Tibial artery (tissue), 4 donors: ENCODE measurements at regions not wholly inside any gene's neighbourhood (a gene's known extent, or its start where the extent isn't known, plus 50 kb on each side); places are given as distances from the start of the nearest gene placed in this dataset.
A peak's percentile ranks its signal among the peaks of the same experiment; 100 is the strongest.

Experiments
- DNase-seq, 2 donors: peaks; one replicate each; pipeline ENCODE4 v3.0.0-alpha.2; 2019
- H3K27ac ChIP-seq, 2 donors: fragments of 200-600 bp; sonication (generic) in 1 of 2; 1 replicate in 1 of 2; 2 replicates in 1 of 2; pipeline ENCODE4 v1.5.1; 2018 to 2019; ENCODE audit warnings: mild to moderate bottlenecking in 1 of 2
- H3K27me3 ChIP-seq, 2 donors: fragments of 200-600 bp; sonication (generic) in 1 of 2; one replicate each; pipeline versions ENCODE4 v1.5.1 to v1.6.0; 2016 to 2019
- H3K36me3 ChIP-seq, 3 donors: fragments of 200-600 bp; sonication (generic) in 2 of 3; one replicate each; pipeline ENCODE4 v1.5.1; 2016 to 2019; ENCODE audit warnings: mild to moderate bottlenecking in 2 of 3
- H3K4me1 ChIP-seq, 4 donors: fragments of 200-600 bp; sonication (generic) in 2 of 4; 1 replicate in 3 of 4; 2 replicates in 1 of 4; pipeline ENCODE4 v1.5.1; 2016 to 2019
- H3K4me3 ChIP-seq, 2 donors: fragments of 200-600 bp; sonication (generic) in 1 of 2; 1 replicate in 1 of 2; 2 replicates in 1 of 2; pipeline ENCODE4 v1.5.1; 2018 to 2019; ENCODE audit warnings: mild to moderate bottlenecking in 2 of 2
- H3K9me3 ChIP-seq, 3 donors: fragments of 200-600 bp; sonication (generic) in 1 of 3; one replicate each; pipeline ENCODE4 v1.5.1; 2016 to 2019
- intact Hi-C: fragments of 100-400 bp; cut with DNase I; formaldehyde crosslinking; loops from one replicate; pipeline ENCODE4 v1.15.0; 2023; ENCODE audit warnings: low total_unique reads
- TF ChIP-seq, protein P1 (sequence below), 2 experiments: fragments of 200-600 bp in 1 of 2; fragments of 450-650 bp in 1 of 2; IDR thresholded peaks; one replicate each; pipeline ENCODE4 v1.5.1; 2017 to 2019; ENCODE audit warnings: antibody characterized with exemption in 2 of 2, mild to moderate bottlenecking in 1 of 2, moderate library complexity in 1 of 2

GRCh38 chr5:38069360-38069759 lies 189.0 kb upstream of the EGFLAM start:
- Histone ChIP-seq H3K36me3 (no peaks in the 10 kb centered on the region), H3K4me3 (no peak overlapping the region), H3K4me1 (no peaks in the 10 kb centered on the region), H3K27ac (no peak overlapping the region), H3K27me3 (no peaks in the 10 kb centered on the region), H3K9me3 (peaks cover 0 to 2% (median 0%) of the 10 kb centered on the region in 3 donors)
- no peak for DNase-seq
- intact Hi-C loops = no loop called here
- TF ChIP-seq, protein P1, sequence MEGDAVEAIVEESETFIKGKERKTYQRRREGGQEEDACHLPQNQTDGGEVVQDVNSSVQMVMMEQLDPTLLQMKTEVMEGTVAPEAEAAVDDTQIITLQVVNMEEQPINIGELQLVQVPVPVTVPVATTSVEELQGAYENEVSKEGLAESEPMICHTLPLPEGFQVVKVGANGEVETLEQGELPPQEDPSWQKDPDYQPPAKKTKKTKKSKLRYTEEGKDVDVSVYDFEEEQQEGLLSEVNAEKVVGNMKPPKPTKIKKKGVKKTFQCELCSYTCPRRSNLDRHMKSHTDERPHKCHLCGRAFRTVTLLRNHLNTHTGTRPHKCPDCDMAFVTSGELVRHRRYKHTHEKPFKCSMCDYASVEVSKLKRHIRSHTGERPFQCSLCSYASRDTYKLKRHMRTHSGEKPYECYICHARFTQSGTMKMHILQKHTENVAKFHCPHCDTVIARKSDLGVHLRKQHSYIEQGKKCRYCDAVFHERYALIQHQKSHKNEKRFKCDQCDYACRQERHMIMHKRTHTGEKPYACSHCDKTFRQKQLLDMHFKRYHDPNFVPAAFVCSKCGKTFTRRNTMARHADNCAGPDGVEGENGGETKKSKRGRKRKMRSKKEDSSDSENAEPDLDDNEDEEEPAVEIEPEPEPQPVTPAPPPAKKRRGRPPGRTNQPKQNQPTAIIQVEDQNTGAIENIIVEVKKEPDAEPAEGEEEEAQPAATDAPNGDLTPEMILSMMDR (IDR thresholded peaks at IDR 0.05) = no peak

DNA sequence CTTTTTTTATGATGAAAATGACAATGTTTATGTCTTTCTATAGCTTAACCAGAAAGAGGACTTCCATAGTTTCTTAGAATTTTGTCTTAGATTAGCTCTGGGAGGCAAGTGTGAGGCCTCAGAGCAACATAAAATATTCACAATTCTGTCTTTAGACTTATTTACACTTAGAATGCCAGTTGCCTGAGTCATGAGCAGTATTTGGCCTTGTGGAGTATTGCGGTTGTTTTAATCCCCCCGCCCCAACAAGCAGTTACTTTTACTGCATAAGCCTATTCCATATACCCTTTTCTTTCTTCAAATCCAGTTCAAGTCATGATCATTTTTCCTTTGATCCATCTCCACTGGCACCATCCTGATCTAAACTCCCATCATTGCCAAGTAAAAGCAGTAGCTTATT lies 198.0 kb upstream of the EGFLAM start:
- intact Hi-C loops = no loop called here
- Histone ChIP-seq H3K27me3 (no peaks in the 10 kb centered on the region), H3K4me3 (no peak overlapping the region), H3K27ac (peak overlapping the region; percentile 44 to 65), H3K4me1 (peaks cover 0 to 15% (median 0%) of the 10 kb centered on the region in 4 donors), H3K36me3 (no peaks in the 10 kb centered on the region), H3K9me3 (no peaks in the 10 kb centered on the region)
- DNase-seq = no peak
- TF ChIP-seq, protein P1 (IDR thresholded peaks at IDR 0.05) = no peak

DNA sequence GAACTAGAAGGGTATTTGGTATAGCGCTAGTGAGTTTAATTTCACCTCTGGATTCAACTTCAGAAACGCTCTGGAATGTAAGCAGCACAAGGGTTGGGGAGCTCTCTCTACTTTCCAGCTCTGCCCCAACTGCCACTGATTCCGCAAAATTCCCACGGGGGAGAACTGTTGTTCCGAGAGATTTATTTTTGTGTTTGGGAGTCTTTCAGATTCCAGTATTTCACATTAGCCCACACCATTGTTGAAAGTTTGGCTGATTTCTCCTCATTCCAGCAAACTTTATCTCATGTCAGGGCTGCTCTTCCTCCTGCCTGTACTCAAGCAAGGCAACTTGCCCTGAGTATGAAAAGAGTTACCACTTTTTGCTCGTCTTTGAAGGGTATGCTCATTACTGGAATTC lies 198.5 kb upstream of the EGFLAM start:
- Histone ChIP-seq H3K36me3 (no peaks in the 10 kb centered on the region), H3K4me1 (peaks cover 0 to 15% (median 0%) of the 10 kb centered on the region in 4 donors), H3K4me3 (no peak overlapping the region), H3K9me3 (no peaks in the 10 kb centered on the region), H3K27me3 (no peaks in the 10 kb centered on the region), H3K27ac (peak overlapping the region; percentile 44 to 65)
- TF ChIP-seq, protein P1 (IDR thresholded peaks at IDR 0.05) = no peak
- intact Hi-C loops = no loop called here
- DNase-seq = no peak

DNA sequence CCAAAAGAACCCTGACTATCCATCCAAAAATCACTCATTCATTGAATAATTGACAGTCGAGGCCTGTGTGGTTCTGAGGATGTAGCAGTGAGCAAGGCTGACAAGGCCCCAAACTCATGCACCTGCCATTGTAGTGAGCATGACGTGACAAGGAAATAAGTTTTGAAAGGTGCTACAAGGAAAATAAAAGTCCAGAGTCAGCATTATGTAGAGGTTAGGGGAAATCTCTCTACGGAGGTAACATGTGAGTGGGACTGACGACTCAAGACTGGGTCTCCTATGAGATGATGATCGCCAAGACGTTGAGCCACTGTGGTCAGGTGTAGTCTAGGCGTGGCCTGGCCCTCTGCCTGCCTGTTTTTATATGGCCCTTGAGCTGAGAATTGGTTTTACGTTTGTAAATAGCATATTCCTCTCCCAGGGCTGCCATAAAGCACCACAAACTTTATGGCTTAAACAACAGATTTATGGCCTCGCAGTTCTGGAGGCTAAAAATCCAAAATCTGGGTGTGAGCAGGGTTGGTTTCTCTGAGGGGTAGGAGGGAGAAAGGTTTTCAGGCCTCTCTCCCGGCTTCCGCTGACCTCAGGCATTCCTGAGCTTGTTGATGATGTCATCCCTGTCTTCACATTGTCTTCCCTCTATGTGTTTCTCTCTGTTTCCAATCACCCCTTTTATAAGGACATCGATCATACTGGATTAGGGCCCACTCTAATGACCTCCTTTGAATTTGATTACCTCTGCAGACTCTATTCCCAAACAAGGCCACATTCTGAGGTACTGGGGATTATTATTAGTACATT lies 206.4 kb upstream of the EGFLAM start:
- TF ChIP-seq, protein P1 (IDR thresholded peaks at IDR 0.05) = no peak
- DNase-seq = no peak
- peaks cover 0 to 8% (median 0%) of the 10 kb centered on the region in 4 donors for H3K4me1 ChIP-seq
- no peaks in the 10 kb centered on the region for H3K27me3 ChIP-seq
- H3K36me3 ChIP-seq = no peaks in the 10 kb centered on the region
- no peak overlapping the region for H3K4me3 ChIP-seq
- no peak overlapping the region for H3K27ac ChIP-seq
- no peaks in the 10 kb centered on the region for H3K9me3 ChIP-seq
- intact Hi-C loops = no loop called here

- DNase-seq = no peak
- Histone ChIP-seq H3K27ac (no peak overlapping the region), H3K4me1 (peaks cover 0 to 8% (median 0%) of the 10 kb centered on the region in 4 donors), H3K36me3 (no peaks in the 10 kb centered on the region), H3K9me3 (no peaks in the 10 kb centered on the region), H3K27me3 (no peaks in the 10 kb centered on the region), H3K4me3 (no peak overlapping the region)
- intact Hi-C loops = no loop called here
- TF ChIP-seq, protein P1 (IDR thresholded peaks at IDR 0.05) = no peak
Measured at GRCh38 chr5:38048400-38048799, 208.6 kb upstream of the GDNF start.
